Nephron (organoid): ENCODE measurements at regions not wholly inside any gene's neighbourhood (a gene's known extent, or its start where the extent isn't known, plus 50 kb on each side); places are given as distances from the start of the nearest gene placed in this dataset.

ENCODE experiments used
- H3K27ac Mint-ChIP-seq, 3 experiments: 2 replicates each; pipeline ENCODE4 v1.8.0; 2020; ENCODE audit warnings: mixed read lengths in 3 of 3, mild to moderate bottlenecking in 2 of 3, moderate library complexity in 1 of 3
- H3K27me3 Mint-ChIP-seq: 2 replicates; pipeline ENCODE4 v1.8.0; 2021; ENCODE audit warnings: low read depth, mild to moderate bottlenecking, moderate library complexity, mixed read lengths
- H3K36me3 Mint-ChIP-seq: 2 replicates; pipeline ENCODE4 v1.8.0; 2020; ENCODE audit warnings: low read depth, mixed read lengths
- H3K4me1 Mint-ChIP-seq: 2 replicates; pipeline ENCODE4 v1.8.0; 2020; ENCODE audit warnings: mixed read lengths
- H3K4me3 Mint-ChIP-seq, 3 experiments: 2 replicates each; pipeline ENCODE4 v1.8.0; 2020; ENCODE audit warnings: mild to moderate bottlenecking in 3 of 3, mixed read lengths in 3 of 3, moderate library complexity in 2 of 3
- H3K9me3 Mint-ChIP-seq: 2 replicates; pipeline ENCODE4 v1.8.0; 2020; ENCODE audit warnings: mixed read lengths
- CTCF ChIP-seq, 3 experiments: fragments of 200-600 bp; sonication (generic); IDR thresholded peaks; one replicate each; pipeline ENCODE4 v1.5.0; 2021; ENCODE audit warnings: antibody characterized with exemption in 3 of 3; ENCODE audit not compliant: unreplicated experiment in 3 of 3

- H3K27ac Mint-ChIP-seq, result no peak overlapping the region
- peaks cover 7% of the 10 kb centered on the region for H3K4me1 Mint-ChIP-seq
- H3K27me3 Mint-ChIP-seq, result no peaks in the 10 kb centered on the region
- no peak for TF ChIP-seq CTCF (IDR thresholded peaks at IDR 0.05; ENCODE audit: unreplicated experiment in 3 of 3)
- no peaks in the 10 kb centered on the region for H3K36me3 Mint-ChIP-seq
- H3K4me3 Mint-ChIP-seq, result no peak overlapping the region
- H3K9me3 Mint-ChIP-seq, result no peaks in the 10 kb centered on the region
Measured at GRCh38 chr5:143459433-143459832, 55.9 kb upstream of the NR3C1 start.

GRCh38 chr5:143456952-143457547, 53.6 kb upstream of the NR3C1 start:
- H3K27me3 Mint-ChIP-seq, result no peaks in the 10 kb centered on the region
- no peak overlapping the region for H3K27ac Mint-ChIP-seq
- TF ChIP-seq CTCF (IDR thresholded peaks at IDR 0.05; ENCODE audit: unreplicated experiment in 3 of 3), result no peak
- peaks cover 7% of the 10 kb centered on the region for H3K4me1 Mint-ChIP-seq
- no peak overlapping the region for H3K4me3 Mint-ChIP-seq
- H3K9me3 Mint-ChIP-seq, result no peaks in the 10 kb centered on the region
- no peaks in the 10 kb centered on the region for H3K36me3 Mint-ChIP-seq

- no peak overlapping the region for H3K27ac Mint-ChIP-seq
- H3K9me3 Mint-ChIP-seq, result no peaks in the 10 kb centered on the region
- TF ChIP-seq CTCF (IDR thresholded peaks at IDR 0.05; ENCODE audit: unreplicated experiment in 3 of 3), result no peak
- H3K36me3 Mint-ChIP-seq, result no peaks in the 10 kb centered on the region
- H3K27me3 Mint-ChIP-seq, result peaks cover 4% of the 10 kb centered on the region
- H3K4me1 Mint-ChIP-seq, result peaks cover 19% of the 10 kb centered on the region
- no peak overlapping the region for H3K4me3 Mint-ChIP-seq
Measured at GRCh38 chr5:143454936-143455516, 51.5 kb upstream of the NR3C1 start.

- Mint-ChIP-seq H3K27ac (no peak overlapping the region), H3K36me3 (no peaks in the 10 kb centered on the region), H3K4me3 (no peak overlapping the region), H3K27me3 (peaks cover 4% of the 10 kb centered on the region), H3K4me1 (peaks cover 20% of the 10 kb centered on the region), H3K9me3 (no peaks in the 10 kb centered on the region)
- TF ChIP-seq CTCF (IDR thresholded peaks at IDR 0.05; ENCODE audit: unreplicated experiment in 3 of 3), result no peak
Measured at GRCh38 chr5:143453720-143454119, 50.2 kb upstream of the NR3C1 start.
